PFSK-1 (cell line): ENCODE measurements at regions not wholly inside any gene's neighbourhood (a gene's known extent, or its start where the extent isn't known, plus 50 kb on each side); places are given as distances from the start of the nearest gene placed in this dataset.

ENCODE experiments used
- POLR2AphosphoS5 ChIP-seq: IDR thresholded peaks from 2 replicates; pipeline ENCODE4 v1.6.1; 2012; ENCODE audit warnings: low read depth, mild to moderate bottlenecking, control low read depth, low read length, moderate library complexity
- REST ChIP-seq, 2 experiments: IDR thresholded peaks; 2 replicates each; pipeline versions ENCODE4 v1.6.1 to v1.8.0; 2011 to 2012; ENCODE audit warnings: low read depth in 2 of 2, low read length in 2 of 2, control low read depth in 1 of 2, inconsistent platforms in 1 of 2, mild to moderate bottlenecking in 1 of 2, moderate library complexity in 1 of 2; ENCODE audit not compliant: insufficient read depth in 1 of 2
- TAF1 ChIP-seq: IDR thresholded peaks from 2 replicates; pipeline ENCODE4 v1.6.1; 2012; ENCODE audit warnings: low read length, control low read depth, borderline replicate concordance; ENCODE audit not compliant: insufficient read depth

- no peak for TF ChIP-seq POLR2AphosphoS5
- TF ChIP-seq TAF1 = no peak
- no peak for TF ChIP-seq REST (IDR thresholded peaks at IDR 0.05; ENCODE audit: insufficient read depth in 1 of 2, low read depth in 2 of 2, low read length in 2 of 2)
These were observed 322.9 kb upstream of the SPRY2 start for GRCh38 chr13:80663788-80664187.
